ENCODE measurements at regions not wholly inside any gene's neighbourhood (a gene's known extent, or its start where the extent isn't known, plus 50 kb on each side); places are given as distances from the start of the nearest gene placed in this dataset.

DNA sequence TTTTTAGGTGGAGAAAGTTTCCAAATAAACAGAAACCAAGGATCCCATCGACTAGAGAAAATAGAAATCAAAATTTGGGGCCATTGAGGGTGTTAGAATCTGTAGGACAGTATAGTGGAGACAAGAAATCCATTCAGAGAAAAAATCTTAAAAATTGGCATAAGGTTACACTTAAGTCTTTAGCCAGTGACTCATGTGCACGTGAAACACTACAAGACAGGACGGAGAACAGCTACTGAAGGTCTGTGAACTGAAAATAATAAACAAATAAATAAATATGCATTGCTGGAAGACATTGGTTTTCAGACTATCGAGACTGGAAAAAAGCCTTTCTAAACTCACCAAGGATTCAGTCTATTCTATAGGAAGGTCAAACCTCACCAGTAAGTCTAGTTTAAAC lies 1955.5 kb downstream of the MAT2B start:
- no peak for DNase-seq

DNA sequence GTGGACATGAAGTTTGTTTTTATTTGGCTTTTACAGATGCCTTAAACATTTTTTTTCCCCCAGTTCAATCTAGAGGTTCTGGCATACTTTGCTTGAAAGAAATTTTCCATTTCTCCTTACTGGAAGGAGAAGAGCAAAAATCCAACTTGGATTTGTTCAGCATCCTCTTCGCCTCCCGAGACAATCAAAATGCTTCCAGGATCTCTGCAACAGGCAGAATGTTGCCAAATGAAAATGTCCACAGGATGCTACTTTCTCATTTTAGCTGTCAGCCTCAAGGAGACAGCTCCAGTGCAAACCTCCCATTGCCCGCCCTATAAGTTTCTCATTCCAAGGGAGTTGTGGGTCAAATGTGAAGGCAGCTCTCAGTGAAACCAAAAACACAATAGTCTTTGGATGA lies 1972.1 kb downstream of the MAT2B start:
- no peak for DNase-seq

DNA sequence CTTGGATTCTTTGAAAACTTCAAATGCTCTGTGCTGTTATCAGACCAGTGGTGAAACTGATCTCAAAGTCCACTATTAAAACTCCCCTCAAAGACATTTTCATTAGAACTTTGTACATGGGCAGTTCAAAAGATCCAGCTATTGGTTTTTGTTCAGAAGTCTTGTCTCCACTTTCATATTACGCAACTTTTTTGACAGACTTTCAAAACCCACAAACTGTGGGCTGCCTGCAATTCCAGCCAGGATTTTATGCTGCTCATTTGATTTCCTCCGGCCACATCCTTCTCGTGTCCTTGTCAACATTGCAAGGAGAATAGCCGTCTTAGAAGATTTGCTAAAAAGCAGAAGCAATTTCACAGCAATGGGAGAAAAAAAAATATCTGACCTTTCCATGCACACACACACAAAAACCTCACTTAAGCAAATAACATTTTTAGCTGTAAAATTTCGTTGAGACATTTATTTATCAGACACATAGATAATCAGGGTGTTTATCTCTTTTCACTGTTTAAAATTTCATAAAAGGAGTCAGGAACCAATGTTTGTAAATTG lies 1990.5 kb downstream of the MAT2B start:
- peak; percentile 1 for DNase-seq

DNA sequence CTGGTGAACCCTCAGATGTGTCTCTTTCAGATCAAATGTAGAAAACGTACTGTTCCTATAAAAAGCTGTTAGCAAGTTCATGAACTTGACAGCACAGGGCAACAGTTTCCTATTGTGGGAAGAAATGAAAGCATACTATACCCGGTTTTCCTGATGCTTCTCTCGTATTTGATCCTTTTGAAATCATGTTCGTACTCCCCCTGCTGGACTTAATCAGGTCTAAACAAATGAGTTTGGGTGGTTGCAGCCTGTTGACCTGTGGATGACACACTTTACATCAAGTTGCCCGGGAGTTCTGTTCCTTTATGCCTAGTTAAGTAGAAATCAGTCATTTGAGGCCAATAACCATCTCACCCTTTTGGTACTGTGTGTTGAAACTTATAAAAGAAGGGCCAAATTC lies 1992.3 kb downstream of the MAT2B start:
- DNase-seq, result no peak

DNA sequence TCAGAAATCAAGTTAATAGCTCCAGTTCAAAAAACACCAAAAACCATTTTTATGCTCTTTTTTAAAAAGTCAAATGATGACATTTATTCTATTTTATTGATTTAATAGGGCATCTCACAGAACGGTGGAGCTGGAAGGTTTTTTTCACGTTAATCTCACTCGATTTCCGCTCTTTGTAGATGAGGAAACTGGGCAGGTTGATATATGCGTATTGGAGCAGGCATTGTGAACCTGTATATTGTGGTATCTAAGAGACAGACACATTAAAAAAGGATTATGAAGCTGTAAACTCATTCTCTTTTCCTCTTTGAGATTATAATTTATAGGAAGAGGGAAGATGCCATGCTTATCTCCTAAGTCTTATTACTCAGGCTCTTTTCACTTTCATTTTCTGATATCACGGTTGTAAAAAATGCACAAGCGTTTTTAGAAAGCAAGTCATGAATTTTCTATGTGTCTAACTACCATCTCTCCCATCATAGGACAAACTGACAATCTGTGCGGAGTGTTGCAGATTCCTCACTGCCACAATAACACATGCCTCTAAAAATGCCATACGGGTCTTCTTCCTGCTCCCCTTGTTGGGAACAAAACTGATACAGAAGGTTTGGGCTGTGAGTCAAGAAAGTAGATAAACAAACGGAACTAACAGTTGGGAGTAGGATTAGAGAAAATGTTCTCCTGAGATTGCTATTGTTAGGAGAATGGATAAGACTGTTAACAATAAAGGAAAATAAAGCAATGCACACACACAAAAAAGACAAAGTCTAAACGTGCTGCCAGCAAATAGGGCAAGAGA lies 1997.7 kb downstream of the MAT2B start:
- no peak for DNase-seq

DNA sequence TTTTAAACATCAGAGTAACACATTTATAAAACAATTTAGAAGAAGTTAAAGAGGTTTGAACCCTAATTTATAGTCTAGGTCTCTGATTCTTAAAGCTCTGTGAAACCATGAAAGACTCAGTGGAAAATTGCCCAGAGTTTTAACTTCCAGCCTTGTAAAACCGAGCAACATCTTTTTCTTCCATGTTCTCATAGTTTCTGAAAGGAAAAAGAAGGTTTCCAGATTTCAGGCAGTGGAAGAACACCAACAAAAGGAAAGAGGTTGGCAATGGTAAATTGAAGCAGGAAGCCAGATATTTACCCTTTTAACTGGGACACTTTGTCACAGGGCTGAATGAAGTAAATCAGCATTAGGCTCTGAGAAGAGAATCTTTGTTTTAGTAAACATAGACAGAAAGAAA lies 1999.3 kb downstream of the MAT2B start:
- no peak for DNase-seq

DNA sequence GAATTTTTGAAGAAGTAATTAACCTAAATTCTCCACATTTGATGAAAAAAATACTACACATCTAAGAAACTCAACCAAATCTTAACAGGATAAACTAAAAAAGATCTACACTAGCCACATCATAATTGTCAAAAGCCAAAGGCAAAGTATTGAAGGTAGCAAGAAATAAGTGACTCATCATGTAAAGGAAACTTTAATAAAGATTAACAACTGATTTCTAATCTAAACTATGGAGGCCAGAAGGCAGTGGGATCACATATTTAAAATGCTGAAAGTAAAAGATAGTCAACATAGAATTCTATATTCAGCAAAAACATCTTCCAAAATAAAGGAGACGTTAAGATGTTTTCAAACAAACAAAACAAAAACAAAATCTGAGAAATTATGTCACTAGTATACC lies 2002.9 kb downstream of the MAT2B start:
- DNase-seq, result no peak

DNA sequence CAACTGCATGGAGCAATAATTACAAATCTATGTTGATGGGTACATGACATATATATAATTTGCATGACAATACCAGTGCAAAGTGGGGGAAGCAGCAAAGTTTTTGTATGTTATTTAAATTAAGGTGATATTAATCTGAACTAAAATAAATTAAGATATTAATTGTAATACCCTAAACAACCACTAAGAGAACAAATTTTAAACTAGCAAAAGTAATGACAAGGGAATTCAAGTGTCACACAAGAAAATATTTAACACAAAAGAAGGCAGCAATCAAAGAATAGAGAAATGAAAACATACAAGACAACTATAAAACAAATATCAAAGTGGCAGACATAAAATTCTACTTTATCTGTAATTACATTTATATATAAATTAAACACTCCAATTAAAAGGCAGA lies 2003.4 kb downstream of the MAT2B start:
- no peak for DNase-seq

DNA sequence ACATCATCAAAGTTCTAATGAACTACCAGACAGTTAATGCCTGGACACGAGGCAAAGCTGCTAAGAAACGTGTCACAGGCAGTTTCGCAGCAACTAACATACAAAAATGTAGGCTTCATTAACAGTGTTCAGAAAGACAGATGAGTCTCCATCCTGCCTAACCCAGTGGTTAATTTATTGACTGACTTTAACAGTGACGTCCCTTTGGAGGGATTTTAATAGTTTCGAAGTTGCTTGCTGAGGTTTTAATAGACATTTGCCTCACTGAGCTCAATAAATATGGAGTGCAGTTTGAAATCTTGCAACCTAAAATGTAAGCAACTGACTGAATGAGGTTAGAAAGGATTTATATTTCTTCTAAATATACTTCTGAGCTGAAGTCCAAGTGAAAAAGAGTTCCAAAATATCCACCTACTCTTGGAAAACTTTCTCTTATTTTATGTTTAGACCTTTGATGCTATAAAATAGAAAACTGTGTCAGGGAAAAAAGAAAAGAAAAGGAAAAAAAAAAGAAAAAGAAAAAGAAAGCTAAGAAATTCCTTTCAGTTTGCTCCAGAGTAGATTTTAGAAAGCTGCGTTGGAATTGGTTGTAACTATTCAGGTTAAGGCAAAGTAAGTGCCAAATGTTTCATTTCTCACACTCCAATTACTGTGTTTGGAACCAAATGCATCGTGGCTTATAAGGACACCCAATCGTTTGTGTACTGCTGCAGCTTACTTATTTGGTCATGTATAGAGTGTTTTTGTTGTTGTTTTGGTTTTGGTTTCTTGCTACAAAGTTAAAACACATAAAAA lies 2016.6 kb downstream of the MAT2B start:
- no peak for DNase-seq

DNA sequence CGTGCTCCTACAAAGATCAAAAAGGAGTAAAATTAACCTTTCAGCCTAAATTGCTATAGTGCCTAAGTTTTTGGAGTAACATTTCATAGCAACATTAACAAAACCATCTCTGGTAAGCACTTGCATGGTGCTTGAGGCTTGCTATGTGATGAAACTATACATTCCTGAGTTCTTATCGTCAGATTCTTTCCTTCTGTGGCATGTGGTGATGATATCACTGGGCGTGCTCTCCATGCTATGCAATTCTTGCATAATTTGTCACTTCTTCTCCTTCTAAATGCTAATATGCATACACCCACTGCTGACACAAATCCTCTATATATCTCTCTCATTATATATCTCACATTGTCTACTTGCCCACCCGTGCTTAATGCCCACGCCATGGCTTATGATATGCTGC lies 2019.9 kb downstream of the MAT2B start:
- peak; percentile 45 for DNase-seq

DNA sequence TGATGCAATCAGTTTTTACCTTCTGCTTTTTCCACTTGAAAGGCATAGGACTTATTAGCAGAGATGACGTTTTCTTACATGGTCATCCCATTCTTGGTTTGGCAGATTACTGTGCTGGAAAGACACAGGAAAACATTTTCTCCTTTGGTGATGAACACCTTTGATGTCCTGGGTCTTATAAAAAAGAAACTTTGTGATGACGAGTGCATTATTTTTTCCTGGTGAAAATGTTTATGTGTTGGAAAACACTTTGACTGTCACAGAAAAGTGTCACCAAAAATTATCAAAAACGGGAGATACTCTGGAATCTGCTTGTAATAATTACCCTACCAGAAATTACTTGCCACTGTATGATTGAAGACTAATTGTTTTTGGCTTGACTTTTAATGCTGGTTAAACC lies 2020.9 kb downstream of the MAT2B start:
- DNase-seq, result no peak

DNA sequence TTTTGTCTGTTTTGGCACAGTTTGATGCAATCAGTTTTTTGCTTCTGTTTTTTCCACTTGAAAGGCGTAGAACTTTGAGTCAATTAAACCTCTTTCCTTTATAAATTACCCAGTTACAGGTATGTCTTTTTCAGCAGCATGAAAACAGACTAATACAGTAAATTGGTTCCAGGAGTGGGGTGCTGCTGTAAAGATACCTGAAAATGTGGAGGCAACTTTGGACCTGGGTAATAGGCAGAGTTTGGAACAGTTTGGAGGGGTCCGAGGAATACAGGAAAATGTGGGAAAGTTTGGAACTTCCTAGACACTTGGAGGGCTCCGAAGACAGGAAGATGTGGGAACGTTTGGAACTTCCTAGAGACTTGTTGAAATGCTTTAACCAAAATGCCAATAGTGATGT lies 2022.2 kb downstream of the MAT2B start:
- DNase-seq, result no peak

DNA sequence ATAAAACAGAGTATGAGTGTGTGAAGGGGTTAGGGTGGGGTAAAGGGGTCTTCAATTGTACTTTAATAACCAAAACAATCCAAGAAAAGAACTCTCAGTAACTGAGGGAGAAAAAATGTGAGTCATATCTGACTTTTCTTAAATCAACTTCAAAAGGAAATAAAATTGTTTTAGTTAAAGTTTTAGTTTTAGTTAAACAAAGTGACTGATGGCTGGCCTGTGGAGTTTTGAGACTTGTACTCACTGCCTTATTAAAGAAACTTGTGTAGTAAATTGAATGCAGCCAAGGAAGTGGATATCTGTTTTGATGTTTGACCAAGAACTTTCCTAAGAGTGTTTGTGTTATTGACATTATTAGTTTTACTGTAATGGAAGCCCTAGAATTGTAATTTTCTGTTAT lies 2032.6 kb downstream of the MAT2B start:
- DNase-seq, result no peak

DNA sequence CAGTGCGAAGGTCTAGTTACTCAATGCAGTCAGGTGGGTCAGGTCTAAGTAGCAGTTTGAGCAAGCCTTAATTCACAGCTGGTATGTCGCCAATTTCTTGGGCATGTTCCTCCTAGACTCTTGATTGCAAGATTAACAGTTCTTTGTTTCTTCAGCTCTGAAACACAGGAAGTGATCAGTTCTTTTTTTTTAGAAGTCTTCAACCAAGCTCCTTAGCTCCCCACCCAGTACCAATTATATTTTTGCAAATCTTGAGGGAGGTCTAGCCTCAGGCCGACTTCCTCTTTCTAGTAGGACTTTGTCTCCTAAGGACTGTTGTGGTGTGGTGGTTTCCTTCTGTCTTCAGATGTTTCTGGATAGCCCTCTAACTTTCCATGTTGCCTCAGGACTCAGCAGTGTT lies 2054.2 kb downstream of the MAT2B start:
- DNase-seq, result no peak

DNA sequence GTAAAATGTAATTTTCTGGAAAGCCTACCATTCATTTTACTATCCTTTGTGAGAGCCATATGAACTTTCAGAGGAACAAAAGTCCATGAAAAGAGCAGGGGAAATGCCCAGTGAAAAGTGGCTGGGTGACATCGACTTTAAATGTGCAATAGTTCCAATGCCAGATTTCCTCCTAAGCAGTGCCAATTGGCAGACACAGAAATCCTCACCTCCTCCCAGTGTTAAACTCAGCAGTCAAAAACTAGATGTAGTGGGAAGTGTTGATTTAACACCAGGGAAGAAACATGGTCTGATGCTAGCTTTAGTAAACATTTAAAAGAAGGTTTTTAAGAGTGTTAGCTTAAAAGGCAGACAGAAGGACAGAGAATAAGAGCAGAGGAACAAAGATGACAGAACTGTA lies 2055.2 kb downstream of the MAT2B start:
- DNase-seq, result no peak

DNA sequence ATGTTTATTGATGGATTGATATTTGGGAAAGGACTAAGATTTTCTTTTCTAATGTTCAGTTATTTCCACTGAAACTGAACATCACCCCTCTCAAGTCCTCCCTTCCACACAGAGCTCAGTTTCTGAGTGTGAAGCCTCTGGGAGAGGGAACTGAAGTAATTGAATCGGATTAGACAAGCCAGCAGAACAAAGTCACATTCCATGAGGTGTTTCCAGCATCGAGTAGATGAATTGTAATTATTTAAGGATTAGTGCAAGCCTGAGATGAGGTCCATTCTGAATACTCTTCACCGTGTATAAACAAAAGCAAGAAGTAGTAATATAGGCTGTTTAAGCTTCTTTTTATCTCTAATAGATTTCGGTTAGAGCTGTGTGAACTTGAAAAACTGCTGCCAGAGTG lies 2060.5 kb downstream of the MAT2B start:
- DNase-seq, result no peak

DNA sequence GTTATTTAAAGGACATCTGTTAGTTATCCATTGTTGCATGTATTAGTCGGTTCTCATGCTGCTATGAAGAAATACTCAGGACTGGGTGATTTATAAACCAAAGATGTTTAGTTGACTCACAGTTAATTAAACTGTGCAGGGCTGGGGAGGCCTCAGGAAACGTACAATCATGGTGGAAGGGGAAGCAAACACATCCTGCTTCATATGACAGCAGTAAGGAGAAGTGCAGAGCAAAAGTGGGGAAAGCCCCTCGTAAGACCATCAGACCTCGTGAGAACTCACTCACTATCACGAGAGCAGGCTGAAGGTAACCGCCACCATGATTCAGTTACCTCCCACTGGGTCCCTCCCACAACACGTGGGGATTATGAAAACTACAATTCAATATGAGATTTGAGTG lies 2064.1 kb downstream of the MAT2B start:
- no peak for DNase-seq

DNA sequence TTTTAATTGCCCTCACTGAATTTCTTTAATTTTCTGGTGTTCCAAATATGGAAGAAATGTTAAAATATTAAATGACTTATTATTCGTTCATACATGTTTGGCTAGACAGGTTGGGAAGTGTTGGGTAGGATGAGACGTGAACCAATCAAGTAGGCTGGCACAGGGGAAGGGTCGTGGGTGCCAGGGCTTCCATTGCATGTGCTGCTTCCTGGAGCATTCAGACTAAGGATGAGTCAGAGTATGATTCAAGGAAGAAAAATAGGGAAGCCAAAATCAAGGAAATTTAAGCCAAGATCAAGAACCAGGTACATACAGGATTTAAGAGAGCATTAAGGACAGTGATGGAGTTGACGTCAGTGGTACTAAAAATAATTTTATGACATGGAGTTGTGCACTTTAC lies 2068.0 kb downstream of the MAT2B start:
- no peak for DNase-seq

DNA sequence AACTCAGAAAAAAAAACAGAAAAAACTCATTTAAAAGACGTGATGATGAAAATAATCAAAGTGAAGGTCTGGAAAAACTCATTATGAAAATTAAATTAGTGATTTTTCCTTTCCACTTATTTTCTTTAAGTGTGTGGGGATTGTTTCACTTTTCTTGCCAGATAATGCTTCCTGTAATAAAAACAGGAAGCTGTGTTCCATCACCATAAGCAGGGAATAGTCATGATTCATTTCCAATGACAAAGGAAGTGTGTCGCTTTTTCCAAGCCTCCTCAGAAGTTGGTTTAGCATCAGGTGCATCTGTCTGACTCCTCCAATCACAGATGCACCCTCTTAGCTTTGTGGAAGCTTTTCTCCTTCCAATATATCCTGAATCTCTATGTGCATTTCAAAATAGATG lies 2068.7 kb downstream of the MAT2B start:
- no peak for DNase-seq

DNA sequence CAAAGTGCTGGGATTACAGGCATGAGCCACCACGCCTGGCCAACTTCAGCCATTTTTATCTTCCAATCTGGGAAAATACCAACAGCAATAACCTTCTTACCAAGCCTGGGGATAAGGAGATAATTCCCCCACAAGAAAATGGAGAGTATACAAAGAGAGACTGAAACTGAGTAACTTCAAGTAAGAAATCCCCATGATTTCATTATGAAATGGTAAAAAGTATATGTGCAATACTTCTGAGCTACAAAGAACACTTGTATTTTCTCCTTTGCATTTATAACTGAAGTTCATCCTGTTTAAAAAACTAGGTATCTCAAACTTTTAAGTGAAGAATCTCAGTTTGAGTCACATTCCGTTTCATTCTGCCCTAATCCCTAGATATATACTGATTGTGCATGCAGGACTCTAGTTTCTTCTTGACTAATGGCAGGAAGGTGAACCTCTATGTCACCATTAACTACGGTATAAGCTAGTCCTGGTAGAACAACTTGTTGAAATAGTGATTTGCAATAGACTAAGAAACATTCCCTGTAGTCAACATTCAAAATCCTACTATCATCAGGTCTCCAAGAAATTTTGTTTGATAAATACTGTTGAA lies 2071.4 kb downstream of the MAT2B start:
- DNase-seq, result no peak

DNA sequence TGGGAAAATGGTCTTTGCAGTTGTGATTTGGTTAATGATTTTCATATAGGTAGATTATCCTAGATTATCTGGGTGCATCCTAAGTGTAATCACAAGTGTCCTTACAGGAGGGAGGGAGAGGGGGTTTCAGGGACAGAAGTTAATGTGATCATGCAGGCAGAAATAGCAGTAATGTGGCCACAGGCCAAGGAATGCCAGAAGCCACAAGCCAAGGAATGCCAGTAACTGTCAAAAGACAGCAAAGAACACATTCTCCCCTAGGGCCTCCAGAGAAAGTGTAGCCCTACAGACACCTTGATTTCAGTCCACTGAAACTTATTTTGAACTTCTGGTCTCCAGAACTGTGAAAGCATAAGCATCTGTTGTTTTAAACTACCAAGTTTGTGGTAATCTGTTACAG lies 2074.5 kb downstream of the MAT2B start:
- peak; percentile 0 for DNase-seq

DNA sequence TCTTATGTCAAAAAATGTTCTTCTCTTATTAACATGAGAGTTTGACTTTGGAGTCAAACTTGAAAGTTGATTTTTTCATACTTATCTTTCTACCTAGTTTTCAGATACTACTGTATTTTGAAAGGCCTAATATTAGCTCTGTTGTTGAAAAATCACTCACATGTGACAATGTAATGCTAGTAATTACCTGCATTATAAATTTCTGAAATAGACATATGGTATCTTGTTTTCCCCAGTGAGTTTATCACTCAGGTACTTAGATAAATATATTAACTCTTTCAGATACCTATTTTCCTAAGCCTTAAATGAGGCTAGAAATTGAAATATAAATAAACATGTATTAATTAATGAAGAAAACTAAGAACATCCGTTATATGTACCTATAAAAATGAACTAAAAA lies 2089.3 kb downstream of the MAT2B start:
- DNase-seq, result no peak

DNA sequence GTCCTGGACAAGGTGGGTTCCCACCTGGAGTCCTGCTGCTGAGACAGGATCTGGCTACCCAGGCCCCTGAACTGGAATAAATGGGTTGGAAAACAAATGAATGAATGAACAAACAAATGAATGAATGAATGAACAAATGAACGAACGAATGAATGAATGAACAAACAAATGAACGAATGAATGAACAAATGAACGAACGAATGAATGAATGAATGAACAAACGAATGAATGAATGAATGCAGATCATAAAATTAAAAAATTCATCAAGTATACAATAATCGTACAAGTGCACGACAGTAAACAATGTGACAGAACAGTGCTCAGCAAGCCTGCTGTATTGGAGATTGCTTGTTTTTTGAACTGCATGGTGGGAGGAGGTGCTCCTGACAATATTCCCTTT lies 2097.1 kb downstream of the MAT2B start:
- no peak for DNase-seq

DNA sequence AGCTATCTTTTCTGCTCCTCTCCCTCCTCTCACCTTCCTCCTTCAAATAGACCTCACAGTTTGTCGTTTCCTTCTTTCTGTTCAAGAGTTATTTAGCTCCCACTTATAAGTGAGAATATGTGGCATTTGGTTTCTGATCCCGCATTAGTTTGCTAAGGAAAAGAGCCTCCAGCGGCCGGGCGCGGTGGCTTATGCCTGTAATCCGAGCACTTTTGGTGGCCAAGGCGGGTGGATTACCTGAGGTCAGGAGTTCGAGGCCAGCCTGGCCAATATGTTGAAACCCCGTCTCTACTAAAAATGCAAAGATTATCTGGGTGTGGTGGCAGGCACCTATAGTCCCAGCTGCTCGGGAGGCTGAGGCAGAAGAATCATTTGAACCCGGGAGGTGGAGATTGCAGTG lies 2101.6 kb downstream of the MAT2B start:
- DNase-seq, result no peak

Measured in fibroblast of skin of abdomen (primary cell).